HepG2 (cell line): ENCODE measurements at regions not wholly inside any gene's neighbourhood (a gene's known extent, or its start where the extent isn't known, plus 50 kb on each side); places are given as distances from the start of the nearest gene placed in this dataset.
A peak's percentile ranks its signal among the peaks of the same experiment; 100 is the strongest.

Source experiments
- ATAC-seq: fragments of 200-7000 bp; cut with Tn5 transposase; 3 replicates; pipeline ENCODE4 v1.9.1; 2020; ENCODE audit warnings: mild to moderate bottlenecking, moderate library complexity
- BruUV-seq: library from RNA; stranded (reverse); fragments of 400-500 nt; replicated peaks from 2 replicates; lab custom pipeline; 2021; lab: Mats Ljungman, UMichigan
- CTCF ChIA-PET: fragments of 300-600 bp; formaldehyde crosslinking; extraction: SDS; loops from one replicate; lab custom pipeline; 2021; ENCODE audit warnings: low total read pairs, inconsistent platforms, low intra/inter-chr PET ratio; lab: Yijun Ruan, JAX
- POLR2A ChIA-PET: fragments of 350-600 bp; sonication (Branson Sonifier 250); formaldehyde crosslinking; loops from one replicate; lab custom pipeline; 2020; ENCODE audit warnings: antibody characterized with exemption, inconsistent platforms; lab: Yijun Ruan, JAX
- DNase-seq: peaks from one replicate; pipeline ENCODE4 v3.0.0-alpha.2; 2015; ENCODE audit warnings: low spot score
- FAIRE-seq: peaks from 3 replicates; lab custom pipeline; 2011; peaks lifted over from hg19 to GRCh38; lab: Jason Lieb, UNC
- H2AFZ ChIP-seq: one replicate; pipeline ENCODE4 v1.6.1; 2011; ENCODE audit warnings: low read length, inconsistent platforms
- H3K27ac ChIP-seq: fragments of 300-600 bp; 3 replicates; pipeline ENCODE4 v1.8.0; 2011; ENCODE audit warnings: mixed run types, mild to moderate bottlenecking, mixed read lengths, low read length, inconsistent platforms; ENCODE audit not compliant: insufficient read depth; ENCODE audit errors: extremely low read length
- H3K27me3 ChIP-seq, 2 experiments: fragments of 200-600 bp in 1 of 2; 2 replicates in 1 of 2; 3 replicates in 1 of 2; pipeline versions ENCODE4 v1.6.0 to v1.8.0; 2011; ENCODE audit warnings: low read length in 2 of 2, mild to moderate bottlenecking in 2 of 2, moderate library complexity in 2 of 2, inconsistent platforms in 1 of 2; ENCODE audit not compliant: insufficient read depth in 2 of 2, control insufficient read depth in 1 of 2
- H3K36me3 ChIP-seq, 2 experiments: fragments of 200-600 bp in 1 of 2; replicated peaks in 1 of 2; 2 replicates in 1 of 2; 3 replicates in 1 of 2; pipeline versions ENCODE4 v1.5.1 to v1.8.0; 2011; ENCODE audit warnings: low read length in 2 of 2, inconsistent platforms in 1 of 2; ENCODE audit not compliant: insufficient read depth in 2 of 2, control insufficient read depth in 1 of 2
- H3K4me1 ChIP-seq: 2 replicates; pipeline ENCODE4 v1.5.1; 2012; ENCODE audit warnings: low read length, inconsistent platforms; ENCODE audit not compliant: insufficient read depth
- H3K4me2 ChIP-seq: 2 replicates; pipeline ENCODE4 v1.6.0; 2011; ENCODE audit warnings: low read depth, low read length, inconsistent platforms
- H3K4me3 ChIP-seq, 3 experiments: fragments of 200-600 bp in 1 of 3; sonication (generic), shearing (Covaris generic) in 1 of 3; replicated peaks in 1 of 3; 2 replicates each; pipeline ENCODE4 v1.5.1; 2011 to 2016; ENCODE audit warnings: low read length in 3 of 3, inconsistent platforms in 2 of 3, low read depth in 2 of 3, mild to moderate bottlenecking in 2 of 3, control low read depth in 1 of 3, mixed read lengths in 1 of 3; ENCODE audit not compliant: insufficient read depth in 1 of 3
- H3K79me2 ChIP-seq: one replicate; pipeline ENCODE4 v1.6.1; 2011; ENCODE audit warnings: low read length, inconsistent platforms; ENCODE audit not compliant: insufficient read depth
- H3K9ac ChIP-seq: 2 replicates; pipeline ENCODE4 v1.6.0; 2011; ENCODE audit warnings: mild to moderate bottlenecking, low read depth, low read length, inconsistent platforms; ENCODE audit not compliant: insufficient read depth
- H3K9me3 ChIP-seq: 2 replicates; pipeline ENCODE4 v1.5.1; 2012; ENCODE audit warnings: mild to moderate bottlenecking, low read length
- H4K20me1 ChIP-seq: 2 replicates; pipeline ENCODE4 v1.6.0; 2011; ENCODE audit warnings: inconsistent platforms, mild to moderate bottlenecking, low read length, moderate library complexity; ENCODE audit not compliant: insufficient read depth
- IRF2 ChIP-seq: IDR thresholded peaks from 2 replicates; pipeline ENCODE4 v1.6.1; 2018; ENCODE audit warnings: missing genetic modification reagents, missing compliant biosample characterization
- MBNL3 ChIP-seq: fragments of 250-450 bp; sonication (Bioruptor Pico); conservative IDR thresholded peaks from 2 replicates; pipeline ENCODE4 v1.8.0; 2022; ENCODE audit warnings: mild to moderate bottlenecking, inconsistent platforms
- NCOA2 ChIP-seq: sonication (generic); formaldehyde crosslinking; IDR thresholded peaks from 2 replicates; pipeline ENCODE4 v1.8.0; 2022; ENCODE audit warnings: inconsistent platforms
- NFKB2 ChIP-seq: sonication (generic); formaldehyde crosslinking; IDR thresholded peaks from 2 replicates; pipeline ENCODE4 v1.4.0; 2020; ENCODE audit warnings: missing genetic modification reagents, borderline replicate concordance
- POLR2A ChIP-seq, 2 experiments: IDR thresholded peaks; 2 replicates each; pipeline ENCODE4 v1.6.1; 2011; ENCODE audit warnings: low read depth in 2 of 2, low read length in 2 of 2, mild to moderate bottlenecking in 1 of 2, moderate library complexity in 1 of 2; ENCODE audit not compliant: insufficient read depth in 1 of 2
- SIN3A ChIP-seq: IDR thresholded peaks from 2 replicates; pipeline ENCODE4 v1.6.1; 2011; ENCODE audit warnings: low read depth, mild to moderate bottlenecking, control low read depth, low read length, borderline replicate concordance
- THAP11 ChIP-seq: IDR thresholded peaks from 2 replicates; pipeline ENCODE4 v1.6.1; 2016; ENCODE audit warnings: missing biosample characterization, missing genetic modification reagents
- ZKSCAN1 ChIP-seq: fragments of 150-350 bp; IDR thresholded peaks from 2 replicates; pipeline ENCODE4 v1.6.1; 2014; ENCODE audit warnings: low read length
- ZNF264 ChIP-seq: sonication (generic); formaldehyde crosslinking; IDR thresholded peaks from 2 replicates; pipeline ENCODE4 v1.4.0; 2020; ENCODE audit warnings: missing genetic modification reagents
- WGBS: methylation state at CpG from one replicate; pipeline ENCODE4 v1.1.6; 2017; ENCODE audit warnings: low lambda C conversion rate; 5-methylcytosine and 5-hydroxymethylcytosine counted together
- in situ Hi-C: cut with HindIII; loops from 2 replicates; pipeline ENCODE4 v1.10.0; 2017; ENCODE audit warnings: low pct_unique_long_range_greater_than_20kb; ENCODE audit not compliant: extremely low pct_ligation_motif_present
- intact Hi-C: fragments of 100-400 bp; cut with micrococcal nuclease; formaldehyde crosslinking; loops from one replicate; pipeline ENCODE4 v1.10.0; 2022; ENCODE audit not compliant: unreplicated experiment
- TF ChIP-seq, protein P1 (sequence below): sonication (generic); formaldehyde crosslinking; IDR thresholded peaks from 2 replicates; pipeline ENCODE4 v1.4.0; 2020; ENCODE audit warnings: missing genetic modification reagents
- TF ChIP-seq, protein P2 (sequence below): sonication (generic); formaldehyde crosslinking; IDR thresholded peaks from 2 replicates; pipeline ENCODE4 v1.5.1; 2020; ENCODE audit warnings: missing genetic modification reagents, mild to moderate bottlenecking, borderline replicate concordance
- TF ChIP-seq, protein P3 (sequence below): sonication (generic); formaldehyde crosslinking; conservative IDR thresholded peaks from 2 replicates; pipeline ENCODE4 v1.4.0; 2020; ENCODE audit warnings: missing genetic modification reagents
- TF ChIP-seq, protein P4 (sequence below): sonication (generic); formaldehyde crosslinking; IDR thresholded peaks from 2 replicates; pipeline ENCODE4 v1.4.0; 2020; ENCODE audit warnings: missing genetic modification reagents
- TF ChIP-seq, protein P5 (sequence below): IDR thresholded peaks from 2 replicates; pipeline ENCODE4 v1.6.1; 2016; ENCODE audit warnings: control low read depth

DNA sequence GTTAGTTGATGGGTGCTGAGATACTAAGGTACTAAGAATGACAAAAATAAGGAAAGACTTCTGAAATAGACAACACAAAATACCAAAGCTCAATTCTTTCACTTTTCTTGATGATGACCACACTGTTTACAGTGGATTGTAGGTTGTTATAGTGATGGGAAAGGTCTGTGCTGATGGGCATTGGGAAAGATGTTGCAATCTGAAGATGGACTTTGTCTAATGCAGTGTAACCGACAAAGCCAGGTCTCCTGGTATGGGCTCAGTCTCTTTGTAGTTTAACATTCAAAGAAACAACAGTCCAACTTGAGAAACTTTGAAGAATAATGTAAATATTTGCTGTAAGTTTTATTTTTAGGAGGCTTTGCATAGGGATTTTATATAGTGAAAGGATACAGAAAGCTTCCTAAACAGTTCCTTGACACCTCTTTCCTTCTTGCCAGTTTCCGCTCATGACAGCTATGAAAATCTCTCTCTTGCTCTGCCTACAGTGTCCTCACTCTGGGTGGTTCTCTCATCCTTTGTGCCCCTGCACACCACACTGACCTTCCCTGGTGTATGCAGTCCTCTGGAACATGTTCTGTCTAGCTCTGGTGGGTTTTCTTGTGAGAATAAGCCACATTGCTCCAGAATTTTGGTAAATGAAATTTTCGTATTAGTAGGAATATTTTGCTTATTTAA is 172.2 kb downstream of the KCNRG start:
- no peaks in the 10 kb centered on the region for H3K9me3 ChIP-seq
- intact Hi-C loops (loop anchor here (5.0 to 10.0 kb wide), 3 partner anchors 55 to 100 kb away; no protein-coding TSS in a partner anchor), in situ Hi-C loops (no loop called here)
- no peaks in the 10 kb centered on the region; the same call in 1 of the 2 replicates for H4K20me1 ChIP-seq
- ChIA-PET POLR2A (interaction anchor here (1.1 to 2.8 kb wide), 3 partner anchors 54 to 62 kb away, joined by 4 to 21 read pairs (median 12); no protein-coding TSS in a partner anchor), CTCF (no interaction called here)
- H3K27ac ChIP-seq = peak overlapping the region; percentile 92
- BruUV-seq = no TSS peak
- peaks cover 51% of the 10 kb centered on the region for H3K4me1 ChIP-seq
- peak; percentile 94 for DNase-seq
- peak overlapping the region; percentile 96 for H3K9ac ChIP-seq
- peaks cover 64% of the 10 kb centered on the region for H3K79me2 ChIP-seq
- peak overlapping the region; percentile 74 for H3K4me2 ChIP-seq
- no peak overlapping the region for H2AFZ ChIP-seq
- peak overlapping the region; percentile 60 to 92 (median 74); a peak in 5 of 6 replicates for H3K4me3 ChIP-seq
- H3K36me3 ChIP-seq = peaks cover 1 to 10% of the 10 kb centered on the region in 2 experiments; a peak in 2 of 5 replicates
- no peaks in the 10 kb centered on the region; a peak in 1 of 5 replicates for H3K27me3 ChIP-seq
- 20% methylated on average over 3 of the region's 3 CpGs for WGBS
- FAIRE-seq = peak; percentile 64
- peak; percentile 97 for ATAC-seq
- TF ChIP-seq, protein P1, sequence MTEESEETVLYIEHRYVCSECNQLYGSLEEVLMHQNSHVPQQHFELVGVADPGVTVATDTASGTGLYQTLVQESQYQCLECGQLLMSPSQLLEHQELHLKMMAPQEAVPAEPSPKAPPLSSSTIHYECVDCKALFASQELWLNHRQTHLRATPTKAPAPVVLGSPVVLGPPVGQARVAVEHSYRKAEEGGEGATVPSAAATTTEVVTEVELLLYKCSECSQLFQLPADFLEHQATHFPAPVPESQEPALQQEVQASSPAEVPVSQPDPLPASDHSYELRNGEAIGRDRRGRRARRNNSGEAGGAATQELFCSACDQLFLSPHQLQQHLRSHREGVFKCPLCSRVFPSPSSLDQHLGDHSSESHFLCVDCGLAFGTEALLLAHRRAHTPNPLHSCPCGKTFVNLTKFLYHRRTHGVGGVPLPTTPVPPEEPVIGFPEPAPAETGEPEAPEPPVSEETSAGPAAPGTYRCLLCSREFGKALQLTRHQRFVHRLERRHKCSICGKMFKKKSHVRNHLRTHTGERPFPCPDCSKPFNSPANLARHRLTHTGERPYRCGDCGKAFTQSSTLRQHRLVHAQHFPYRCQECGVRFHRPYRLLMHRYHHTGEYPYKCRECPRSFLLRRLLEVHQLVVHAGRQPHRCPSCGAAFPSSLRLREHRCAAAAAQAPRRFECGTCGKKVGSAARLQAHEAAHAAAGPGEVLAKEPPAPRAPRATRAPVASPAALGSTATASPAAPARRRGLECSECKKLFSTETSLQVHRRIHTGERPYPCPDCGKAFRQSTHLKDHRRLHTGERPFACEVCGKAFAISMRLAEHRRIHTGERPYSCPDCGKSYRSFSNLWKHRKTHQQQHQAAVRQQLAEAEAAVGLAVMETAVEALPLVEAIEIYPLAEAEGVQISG (CRISPR knock-in tag) = 0 out of 2 replicates have a peak, but pooled peaks have one; percentile 23
- peak; percentile 82 for TF ChIP-seq SIN3A
- TF ChIP-seq NCOA2 (CRISPR knock-in tag) = peak; percentile 92
- no peak for TF ChIP-seq MBNL3 (CRISPR knock-in tag)
- TF ChIP-seq IRF2 = peak; percentile 90
- no peak for TF ChIP-seq NFKB2
- peak; percentile 70 for TF ChIP-seq THAP11 (CRISPR knock-in tag)
- TF ChIP-seq, protein P2, sequence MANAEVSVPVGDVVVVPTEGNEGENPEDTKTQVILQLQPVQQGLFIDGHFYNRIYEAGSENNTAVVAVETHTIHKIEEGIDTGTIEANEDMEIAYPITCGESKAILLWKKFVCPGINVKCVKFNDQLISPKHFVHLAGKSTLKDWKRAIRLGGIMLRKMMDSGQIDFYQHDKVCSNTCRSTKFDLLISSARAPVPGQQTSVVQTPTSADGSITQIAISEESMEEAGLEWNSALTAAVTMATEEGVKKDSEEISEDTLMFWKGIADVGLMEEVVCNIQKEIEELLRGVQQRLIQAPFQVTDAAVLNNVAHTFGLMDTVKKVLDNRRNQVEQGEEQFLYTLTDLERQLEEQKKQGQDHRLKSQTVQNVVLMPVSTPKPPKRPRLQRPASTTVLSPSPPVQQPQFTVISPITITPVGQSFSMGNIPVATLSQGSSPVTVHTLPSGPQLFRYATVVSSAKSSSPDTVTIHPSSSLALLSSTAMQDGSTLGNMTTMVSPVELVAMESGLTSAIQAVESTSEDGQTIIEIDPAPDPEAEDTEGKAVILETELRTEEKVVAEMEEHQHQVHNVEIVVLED (CRISPR knock-in tag) = no peak
- TF ChIP-seq, protein P3, sequence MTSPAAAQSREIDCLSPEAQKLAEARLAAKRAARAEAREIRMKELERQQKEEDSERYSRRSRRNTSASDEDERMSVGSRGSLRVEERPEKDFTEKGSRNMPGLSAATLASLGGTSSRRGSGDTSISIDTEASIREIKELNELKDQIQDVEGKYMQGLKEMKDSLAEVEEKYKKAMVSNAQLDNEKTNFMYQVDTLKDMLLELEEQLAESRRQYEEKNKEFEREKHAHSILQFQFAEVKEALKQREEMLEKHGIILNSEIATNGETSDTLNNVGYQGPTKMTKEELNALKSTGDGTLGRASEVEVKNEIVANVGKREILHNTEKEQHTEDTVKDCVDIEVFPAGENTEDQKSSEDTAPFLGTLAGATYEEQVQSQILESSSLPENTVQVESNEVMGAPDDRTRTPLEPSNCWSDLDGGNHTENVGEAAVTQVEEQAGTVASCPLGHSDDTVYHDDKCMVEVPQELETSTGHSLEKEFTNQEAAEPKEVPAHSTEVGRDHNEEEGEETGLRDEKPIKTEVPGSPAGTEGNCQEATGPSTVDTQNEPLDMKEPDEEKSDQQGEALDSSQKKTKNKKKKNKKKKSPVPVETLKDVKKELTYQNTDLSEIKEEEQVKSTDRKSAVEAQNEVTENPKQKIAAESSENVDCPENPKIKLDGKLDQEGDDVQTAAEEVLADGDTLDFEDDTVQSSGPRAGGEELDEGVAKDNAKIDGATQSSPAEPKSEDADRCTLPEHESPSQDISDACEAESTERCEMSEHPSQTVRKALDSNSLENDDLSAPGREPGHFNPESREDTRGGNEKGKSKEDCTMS (CRISPR knock-in tag) = no peak
- TF ChIP-seq ZKSCAN1 = no peak
- 0 out of 2 replicates have a peak, but pooled peaks have one; percentile 70 for TF ChIP-seq ZNF264 (CRISPR knock-in tag)
- peak in 1 of 2 experiments; percentile 57; a peak in 2 of 4 replicates for TF ChIP-seq POLR2A (IDR thresholded peaks at IDR 0.05; ENCODE audit: insufficient read depth in 1 of 2, low read depth in 2 of 2, low read length in 2 of 2)
- TF ChIP-seq, protein P4, sequence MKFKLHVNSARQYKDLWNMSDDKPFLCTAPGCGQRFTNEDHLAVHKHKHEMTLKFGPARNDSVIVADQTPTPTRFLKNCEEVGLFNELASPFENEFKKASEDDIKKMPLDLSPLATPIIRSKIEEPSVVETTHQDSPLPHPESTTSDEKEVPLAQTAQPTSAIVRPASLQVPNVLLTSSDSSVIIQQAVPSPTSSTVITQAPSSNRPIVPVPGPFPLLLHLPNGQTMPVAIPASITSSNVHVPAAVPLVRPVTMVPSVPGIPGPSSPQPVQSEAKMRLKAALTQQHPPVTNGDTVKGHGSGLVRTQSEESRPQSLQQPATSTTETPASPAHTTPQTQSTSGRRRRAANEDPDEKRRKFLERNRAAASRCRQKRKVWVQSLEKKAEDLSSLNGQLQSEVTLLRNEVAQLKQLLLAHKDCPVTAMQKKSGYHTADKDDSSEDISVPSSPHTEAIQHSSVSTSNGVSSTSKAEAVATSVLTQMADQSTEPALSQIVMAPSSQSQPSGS (CRISPR knock-in tag) = peak; percentile 44; the same call in 1 of the 2 replicates
- TF ChIP-seq, protein P5, sequence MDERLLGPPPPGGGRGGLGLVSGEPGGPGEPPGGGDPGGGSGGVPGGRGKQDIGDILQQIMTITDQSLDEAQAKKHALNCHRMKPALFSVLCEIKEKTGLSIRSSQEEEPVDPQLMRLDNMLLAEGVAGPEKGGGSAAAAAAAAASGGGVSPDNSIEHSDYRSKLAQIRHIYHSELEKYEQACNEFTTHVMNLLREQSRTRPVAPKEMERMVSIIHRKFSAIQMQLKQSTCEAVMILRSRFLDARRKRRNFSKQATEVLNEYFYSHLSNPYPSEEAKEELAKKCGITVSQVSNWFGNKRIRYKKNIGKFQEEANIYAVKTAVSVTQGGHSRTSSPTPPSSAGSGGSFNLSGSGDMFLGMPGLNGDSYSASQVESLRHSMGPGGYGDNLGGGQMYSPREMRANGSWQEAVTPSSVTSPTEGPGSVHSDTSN (CRISPR knock-in tag) = peak; percentile 68; the same call in 1 of the 2 replicates
